Renal pelvis (tissue), 1 donor: ENCODE measurements at regions not wholly inside any gene's neighbourhood (a gene's known extent, or its start where the extent isn't known, plus 50 kb on each side); places are given as distances from the start of the nearest gene placed in this dataset.

Experiments used
- DNase-seq: peaks from one replicate; pipeline ENCODE4 v3.0.0-alpha.2; 2013

DNA sequence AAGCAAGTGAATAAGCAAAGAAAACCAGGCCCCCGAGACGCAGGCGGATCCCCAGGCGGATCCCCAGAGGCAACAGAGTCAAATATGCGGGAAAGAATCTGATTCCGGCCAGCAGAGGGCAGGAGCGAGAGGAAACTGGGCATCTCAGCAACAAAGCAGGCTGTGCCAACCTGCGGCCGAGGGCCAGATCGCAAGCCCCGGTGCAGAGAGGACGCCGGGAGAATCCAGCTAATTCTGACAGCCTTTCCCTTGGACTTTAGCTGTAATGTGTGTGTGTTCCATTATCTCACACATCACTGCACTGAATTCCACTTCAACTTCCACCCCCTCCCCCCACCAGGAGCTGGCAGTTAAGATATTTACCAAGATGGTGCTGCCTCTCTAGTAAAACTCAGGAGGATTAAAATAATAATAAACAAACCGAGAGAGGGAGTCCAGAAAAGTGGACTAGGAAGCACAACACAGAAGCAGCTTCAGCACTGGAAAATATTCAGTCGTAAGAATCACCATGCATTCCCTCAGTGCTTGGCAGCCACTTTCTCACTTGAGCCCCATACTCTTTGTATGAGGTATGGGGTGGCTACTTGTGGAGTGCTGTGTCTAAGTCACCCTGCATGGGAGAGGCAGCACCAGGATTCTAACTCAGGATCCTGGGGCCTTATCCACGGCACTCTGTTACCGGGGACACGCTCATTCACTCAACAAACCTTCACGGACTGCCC, 66.2 kb upstream of the SNX9 start:
- DNase-seq, result peak; percentile 84

DNA sequence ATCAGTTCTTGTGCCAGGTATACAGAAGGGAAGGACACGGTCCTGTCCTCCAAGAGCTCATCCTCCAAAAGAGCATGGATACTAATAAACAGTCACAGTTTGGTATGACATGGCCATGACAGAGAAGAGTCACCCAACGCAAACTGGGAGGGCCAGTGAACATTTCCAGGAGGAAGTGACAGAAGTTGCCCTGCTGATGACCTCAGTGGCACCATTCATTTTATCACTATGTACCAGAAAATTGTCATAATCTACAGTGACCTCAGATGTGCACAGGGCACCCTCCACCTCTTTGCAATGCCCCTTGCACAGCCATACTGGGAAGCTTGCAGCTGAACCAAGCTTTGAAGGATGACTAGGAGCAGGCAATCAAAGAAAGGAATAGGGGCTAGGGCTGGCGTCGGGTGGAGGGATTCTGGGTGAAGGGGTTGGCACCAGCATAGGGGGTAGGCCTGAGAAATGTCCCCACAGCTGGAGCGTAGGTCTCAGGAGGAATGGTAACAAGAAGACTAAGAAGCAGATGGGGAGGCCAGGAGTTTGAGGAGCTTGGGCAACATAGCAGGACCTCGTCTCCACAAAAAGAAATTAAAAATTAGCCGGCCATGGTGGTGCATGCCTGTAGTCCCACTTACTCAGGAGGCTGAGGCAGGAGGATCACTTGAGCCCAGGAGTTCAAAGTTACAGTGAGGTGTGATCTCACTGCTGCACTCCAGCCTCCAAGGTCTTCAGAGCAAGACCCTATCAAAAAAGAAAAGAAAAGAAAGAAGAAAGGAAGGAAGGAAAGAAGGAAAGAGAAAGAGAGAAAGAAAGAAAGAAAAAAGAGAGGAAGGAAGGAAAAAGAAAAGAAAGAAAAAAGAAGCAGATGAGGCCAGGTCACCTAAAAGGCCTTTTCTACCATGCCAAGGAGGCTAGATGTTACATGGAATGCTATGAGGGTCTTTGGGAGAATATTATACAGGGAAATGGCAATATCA, 65.3 kb upstream of the SNX9 start:
- DNase-seq, result no peak

DNA sequence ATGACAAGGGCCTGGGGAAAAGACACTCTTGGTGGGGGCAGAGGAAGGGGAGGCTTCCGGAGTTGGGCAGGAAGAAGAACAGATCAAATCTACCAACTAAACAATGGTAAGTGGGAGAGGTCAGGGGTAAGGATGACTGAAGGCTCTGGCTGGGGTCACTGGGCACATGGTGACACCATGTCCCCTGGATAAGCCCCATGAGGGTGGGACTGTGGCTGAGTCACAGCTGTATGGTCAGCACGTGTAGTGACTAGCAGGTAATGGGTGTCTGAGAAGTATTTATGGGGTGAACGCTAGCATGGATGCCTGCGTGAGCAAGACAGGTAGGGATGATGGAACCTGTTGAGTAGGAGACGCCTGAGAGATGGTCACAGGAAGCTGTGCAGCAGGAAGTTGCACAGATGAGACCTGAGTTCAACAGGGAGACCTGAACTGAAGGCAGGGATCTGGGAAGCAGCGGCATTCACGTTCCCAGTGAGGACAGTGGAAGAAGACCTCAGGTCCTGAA, 64.5 kb upstream of the SNX9 start:
- DNase-seq, result no peak

DNA sequence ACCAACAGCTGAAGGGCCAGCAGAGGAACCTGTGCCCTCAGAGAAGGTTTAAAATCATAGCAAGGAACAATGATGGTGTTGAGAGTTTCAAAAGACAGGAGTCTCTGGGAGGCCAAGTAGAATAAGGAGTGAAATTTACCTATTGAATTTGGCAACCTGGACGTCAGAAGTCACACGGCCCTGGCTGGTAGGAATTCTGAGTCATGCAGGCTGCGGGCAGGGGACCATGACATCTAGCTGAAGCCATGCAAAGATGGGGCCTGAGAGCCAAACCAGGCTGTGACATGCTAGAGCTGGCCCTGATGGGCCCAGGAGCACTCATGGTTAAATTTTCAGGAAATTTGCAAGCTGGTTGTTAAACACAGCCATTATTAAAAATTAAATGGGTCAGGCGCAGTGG, 64.0 kb upstream of the SNX9 start:
- DNase-seq, result no peak

DNA sequence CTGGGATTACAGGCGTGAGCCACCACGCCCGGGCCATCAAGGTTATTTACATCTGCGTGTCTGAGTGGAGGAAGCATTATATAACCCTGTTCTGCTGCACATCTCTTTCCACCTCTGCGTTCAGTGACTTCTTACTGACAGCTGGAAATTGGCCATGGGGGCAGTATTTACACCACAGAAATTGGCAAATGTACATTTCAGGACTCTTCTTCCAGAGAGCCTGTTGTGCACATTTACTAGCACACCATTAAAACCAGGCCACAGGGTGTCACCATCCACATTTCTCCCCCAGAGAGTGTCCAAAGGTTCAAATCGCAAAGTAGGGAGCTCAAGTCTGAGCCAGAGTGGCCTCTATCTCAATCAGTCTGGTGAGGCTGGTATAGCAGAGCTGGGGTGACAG, 62.9 kb upstream of the SNX9 start:
- no peak for DNase-seq

DNA sequence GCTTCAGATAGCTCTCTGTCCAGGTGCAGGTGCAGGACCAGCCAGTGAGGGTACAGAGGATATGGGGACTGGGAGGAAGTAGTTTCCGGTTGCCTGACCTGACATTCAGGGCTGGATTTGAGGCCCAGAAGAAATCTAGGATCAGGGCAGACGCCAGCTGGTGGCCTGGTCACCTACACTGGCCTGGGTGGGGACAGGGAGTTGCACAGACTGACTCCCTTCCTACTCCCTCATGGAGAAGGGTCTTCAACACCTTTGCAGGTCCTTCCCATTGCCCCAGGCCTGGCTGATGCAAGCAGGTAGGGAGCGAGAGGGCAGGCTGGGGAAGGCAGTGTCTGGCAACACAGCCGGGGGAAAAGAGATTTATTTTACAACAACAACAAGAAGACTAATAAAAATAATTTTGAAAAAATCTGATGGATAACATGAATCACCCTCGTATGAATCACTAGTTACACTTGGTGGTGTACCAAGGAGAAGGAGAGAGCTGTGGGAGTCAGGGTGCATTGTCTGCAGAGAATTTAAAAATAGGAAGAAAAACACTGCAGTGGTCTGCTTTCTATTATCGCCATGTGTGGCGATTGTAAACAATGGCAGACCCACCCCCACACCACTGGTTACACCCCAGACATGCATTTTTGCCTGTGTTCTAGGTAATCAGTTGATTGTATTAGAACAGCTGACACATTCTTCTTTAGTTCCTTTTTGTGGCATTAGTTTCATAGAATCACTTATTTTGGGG, 62.3 kb upstream of the SNX9 start:
- no peak for DNase-seq

DNA sequence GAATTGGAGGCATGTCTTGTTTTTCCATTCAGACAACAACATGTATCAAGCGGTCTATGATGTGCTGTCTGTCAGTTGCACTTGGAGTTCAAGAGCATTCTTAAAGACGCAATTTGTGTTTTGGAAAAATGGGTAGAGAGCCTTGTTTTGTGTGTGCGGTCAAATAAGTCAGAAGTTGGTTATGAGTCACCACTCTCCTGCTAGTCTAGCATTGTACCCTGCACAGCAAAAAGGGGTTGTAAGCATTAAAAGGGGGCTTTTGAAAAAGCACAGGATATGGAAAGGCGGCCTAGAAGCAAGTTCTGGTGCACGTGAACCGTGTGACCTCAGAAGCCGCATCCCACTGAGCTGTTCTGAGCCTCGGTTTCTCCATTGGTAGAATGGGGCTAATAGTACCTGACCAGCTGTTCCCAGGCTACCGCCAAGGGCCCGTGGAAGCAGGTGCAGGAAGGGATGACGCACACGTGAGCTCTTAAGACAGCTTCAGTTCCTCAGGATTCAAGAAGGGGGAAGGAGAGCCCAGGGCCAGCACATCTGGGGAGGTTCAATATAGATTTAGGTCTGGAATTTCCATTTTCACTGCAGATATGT, 61.6 kb upstream of the SNX9 start:
- DNase-seq, result no peak

DNA sequence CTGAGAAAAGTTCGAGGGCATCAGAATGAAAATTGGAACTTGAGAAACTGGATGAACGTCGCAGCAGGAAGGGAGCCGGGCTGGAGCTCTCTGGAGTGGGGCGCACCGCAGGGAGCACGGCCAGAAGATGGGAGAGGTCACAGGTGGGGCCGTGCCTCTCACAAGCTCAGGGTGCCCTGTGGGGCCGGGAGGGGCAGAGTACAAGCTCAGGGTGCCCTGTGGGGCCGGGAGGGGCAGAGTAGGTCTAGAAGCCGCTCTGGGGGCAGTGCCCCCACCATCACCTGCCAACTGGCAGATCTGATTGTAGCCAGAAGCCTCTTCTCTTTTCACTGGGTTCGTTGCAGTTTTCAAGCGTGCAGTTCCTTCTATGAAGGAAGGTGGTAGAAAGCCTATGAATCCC, 61.1 kb upstream of the SNX9 start:
- DNase-seq, result no peak

DNA sequence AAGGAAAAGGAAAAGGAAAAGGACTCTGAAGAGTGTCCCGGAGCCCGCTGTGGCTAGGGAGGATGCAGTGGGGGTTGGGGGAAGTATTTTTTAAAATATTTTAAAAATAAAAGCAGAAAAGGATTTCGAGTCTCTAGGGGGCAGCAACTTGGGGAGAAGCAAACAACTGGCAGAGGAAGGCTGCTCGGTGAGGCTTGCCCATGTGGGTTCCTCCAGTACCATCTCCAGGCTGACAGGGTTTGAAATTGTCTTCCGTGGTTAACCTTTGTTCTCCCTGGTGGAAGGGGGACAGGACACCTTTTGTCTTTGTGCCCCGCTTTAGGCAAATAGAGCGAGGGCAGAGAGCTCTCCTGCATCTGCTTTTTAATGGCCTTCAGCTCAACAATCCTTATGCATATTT, 60.4 kb upstream of the SNX9 start:
- no peak for DNase-seq

DNA sequence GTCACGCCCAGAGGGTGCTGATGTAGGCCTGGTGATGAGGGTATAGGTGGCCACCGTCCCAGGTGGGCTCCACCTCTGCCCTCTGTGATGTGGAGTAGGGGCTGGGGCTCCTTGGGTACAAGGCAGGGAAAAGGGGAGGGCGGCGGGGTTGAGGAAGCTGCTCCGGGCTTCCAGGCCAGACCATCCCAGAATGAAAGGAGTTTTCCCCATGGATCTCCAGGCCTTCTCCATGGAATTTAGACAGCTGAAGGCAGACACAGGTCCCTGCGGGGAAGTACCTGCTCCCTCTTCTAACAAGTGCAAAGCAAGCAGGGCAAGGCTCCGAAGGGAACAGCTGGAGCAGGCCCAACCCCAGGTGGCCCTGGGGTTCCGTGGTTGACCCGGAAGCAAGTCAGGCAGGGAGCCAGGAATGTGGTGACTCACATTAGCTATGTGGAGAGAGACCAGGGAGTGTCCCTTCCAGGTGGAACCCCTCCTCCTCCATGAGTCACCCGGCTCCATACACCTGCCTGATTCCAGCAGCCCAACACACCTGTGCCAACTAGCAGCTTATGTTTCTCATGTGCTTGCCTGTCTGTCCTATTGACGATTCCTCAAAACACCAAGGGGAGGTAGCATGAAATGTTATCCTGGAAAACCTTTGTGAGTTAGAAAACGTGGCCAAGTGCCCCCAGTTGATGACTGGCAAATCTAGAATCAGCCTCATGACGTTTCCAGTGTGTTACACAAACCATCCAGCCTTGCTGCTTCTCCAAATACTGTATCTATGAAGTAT, 59.7 kb upstream of the SNX9 start:
- peak; percentile 71 for DNase-seq

DNA sequence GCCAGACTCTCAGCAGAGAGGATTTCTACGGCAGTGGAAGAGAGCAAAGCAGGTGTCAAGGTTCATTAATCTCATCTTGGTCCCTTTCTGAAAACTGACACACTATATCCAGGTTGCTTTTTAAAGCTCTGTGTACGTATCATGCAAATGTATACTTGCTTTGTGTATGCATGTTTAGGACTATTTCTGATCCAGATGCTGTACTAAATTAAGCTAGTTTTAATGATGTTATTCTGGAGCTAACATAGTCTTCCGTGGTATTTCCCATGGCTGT, 59.2 kb upstream of the SNX9 start:
- no peak for DNase-seq

DNA sequence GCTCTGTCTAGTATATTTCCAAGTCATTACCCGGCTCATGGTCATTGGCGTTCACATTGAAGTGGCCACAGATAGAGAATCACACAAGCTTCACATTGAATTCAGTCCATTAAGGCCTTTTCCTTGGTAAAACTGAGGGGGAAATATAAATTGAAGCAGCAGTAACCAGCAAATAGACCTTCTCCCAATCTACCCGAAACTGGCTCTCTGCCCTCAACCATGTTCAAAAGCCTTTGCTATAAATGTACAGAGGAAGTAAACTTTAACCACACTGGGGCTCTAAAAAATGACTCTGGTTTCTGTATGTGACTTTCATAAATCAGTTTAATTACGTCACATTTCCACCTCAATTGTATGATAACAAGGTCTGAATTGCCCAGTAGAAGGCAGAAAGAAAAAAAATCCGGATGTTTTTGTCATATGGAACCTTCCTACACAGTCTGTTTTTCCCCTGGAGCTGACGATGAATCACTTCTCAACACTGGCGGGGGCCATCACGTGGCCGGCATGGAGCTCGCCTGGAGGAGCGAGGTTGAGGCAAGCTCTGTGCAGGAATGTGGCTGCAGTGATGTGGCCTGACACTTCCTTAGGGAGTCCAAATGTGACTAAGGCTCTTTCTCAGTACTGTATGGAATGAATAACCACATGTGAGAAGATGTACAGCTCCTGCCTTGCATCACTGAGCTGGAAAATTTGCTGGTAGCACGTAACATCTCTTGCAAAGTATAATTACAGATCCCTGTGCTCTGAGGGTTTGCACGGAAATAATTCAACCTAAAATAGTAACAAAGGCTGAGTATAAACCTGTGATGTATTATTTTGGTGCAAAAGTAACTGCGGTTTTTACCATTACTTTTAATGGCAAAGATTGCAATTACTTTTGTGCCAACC, 58.6 kb upstream of the SNX9 start:
- DNase-seq, result peak; percentile 85

DNA sequence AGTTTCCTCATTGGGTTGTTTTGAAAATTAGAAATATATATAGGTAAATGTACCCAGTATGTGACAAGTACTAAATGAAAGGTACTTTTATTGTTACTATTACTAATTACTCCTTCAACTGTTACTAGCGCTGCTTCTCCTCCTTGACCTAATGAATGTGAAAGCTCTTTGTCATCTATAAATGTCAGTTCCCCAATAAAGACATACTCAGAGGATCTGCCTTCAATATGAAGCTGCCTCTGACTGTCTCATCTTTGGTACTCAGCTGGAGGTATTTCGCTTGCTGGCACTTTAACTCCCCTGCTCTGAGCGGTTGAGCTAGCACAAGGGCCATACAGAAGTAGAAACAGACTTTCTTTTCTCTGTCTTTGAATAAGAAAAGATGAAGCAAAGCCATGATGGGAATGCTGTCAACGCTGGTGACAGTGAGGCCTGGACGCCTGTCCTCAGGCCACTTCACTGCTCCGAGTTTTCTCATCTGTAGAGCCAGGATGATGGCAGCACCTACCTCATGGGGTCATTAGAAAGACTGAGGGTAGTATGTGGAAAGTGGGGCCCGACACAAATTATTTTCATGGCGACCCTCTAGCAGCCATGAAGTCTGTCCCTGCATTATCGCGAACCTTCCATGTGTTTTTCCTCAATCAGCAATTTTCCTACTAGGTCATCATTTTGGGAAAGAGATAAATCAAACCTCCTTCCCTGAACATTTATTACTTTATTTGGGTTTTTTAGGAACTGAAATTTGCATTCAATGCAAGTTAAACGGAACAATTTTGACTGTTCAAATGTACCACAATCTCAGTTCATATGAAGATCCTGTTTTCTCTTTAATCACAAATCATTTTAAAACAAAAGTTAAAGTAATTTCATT, 55.9 kb upstream of the SNX9 start:
- DNase-seq, result no peak

DNA sequence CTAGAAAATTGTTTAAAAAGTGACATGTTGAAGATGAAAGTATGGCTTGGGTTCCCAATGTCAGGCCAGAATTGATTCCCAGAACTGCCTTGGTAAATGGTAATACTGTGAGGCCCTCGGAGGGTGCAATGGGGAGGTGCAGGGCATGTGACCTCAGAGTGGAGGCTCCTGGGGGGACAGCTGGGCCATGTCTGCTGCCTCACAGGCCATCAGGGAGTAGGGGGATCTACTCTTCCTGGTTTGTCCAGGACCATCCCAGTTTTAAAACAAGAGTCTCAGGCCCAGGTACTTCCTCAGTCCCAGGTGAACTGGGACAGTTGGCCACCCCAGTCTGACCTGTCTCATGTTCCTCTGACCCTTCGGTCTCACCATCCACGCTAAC, 55.3 kb upstream of the SNX9 start:
- DNase-seq, result no peak

DNA sequence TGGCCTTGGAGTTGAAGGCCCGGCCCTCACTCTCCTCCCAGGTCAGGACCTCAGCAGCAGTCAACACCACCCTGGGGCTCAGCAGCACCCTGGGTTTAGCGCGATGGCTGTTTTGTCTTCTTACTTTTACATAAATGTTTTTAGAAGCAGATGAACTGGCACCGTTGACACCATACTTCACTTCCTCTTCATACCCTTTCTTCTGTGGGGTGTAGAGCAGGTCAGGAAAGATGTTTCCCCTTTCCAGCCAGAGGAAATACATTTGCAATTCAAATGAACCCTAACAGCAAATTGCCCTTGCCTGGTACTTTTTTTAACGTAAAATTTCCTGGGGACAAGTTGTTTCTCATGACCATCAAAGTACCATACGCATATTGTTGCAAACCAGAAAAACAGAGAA, 54.7 kb upstream of the SNX9 start:
- DNase-seq, result no peak

DNA sequence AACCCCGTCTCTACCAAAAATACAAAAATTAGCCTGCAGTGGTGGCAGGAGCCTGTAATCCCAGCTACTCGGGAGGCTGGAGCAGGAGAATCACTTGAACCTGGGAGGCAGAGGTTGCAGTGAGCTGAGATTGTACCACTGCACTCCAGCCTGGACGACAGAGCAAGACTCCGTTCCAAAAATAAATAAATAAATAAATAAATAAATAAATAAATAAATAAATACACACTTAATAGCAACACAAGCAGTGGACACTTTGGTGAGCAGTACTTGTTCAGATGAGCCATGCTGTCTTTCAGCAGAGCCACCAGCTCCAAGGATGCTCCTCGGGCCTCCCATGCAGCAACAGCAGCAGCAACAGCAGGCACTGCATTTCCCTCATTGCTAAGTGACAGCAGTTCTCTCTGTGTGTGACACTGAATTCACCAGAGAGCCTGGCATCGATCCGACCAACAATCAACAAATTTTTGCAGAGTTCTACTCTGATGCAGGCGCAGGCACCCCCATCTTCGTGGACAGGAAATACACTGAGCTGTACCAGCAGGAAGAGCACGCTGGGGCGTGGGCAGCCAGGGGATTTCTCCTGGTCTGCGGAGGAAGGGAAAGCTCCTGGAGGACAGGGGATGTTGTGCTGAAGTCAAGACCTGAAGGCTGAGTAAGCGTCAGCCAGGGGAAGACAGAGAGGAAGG, 54.0 kb upstream of the SNX9 start:
- no peak for DNase-seq

DNA sequence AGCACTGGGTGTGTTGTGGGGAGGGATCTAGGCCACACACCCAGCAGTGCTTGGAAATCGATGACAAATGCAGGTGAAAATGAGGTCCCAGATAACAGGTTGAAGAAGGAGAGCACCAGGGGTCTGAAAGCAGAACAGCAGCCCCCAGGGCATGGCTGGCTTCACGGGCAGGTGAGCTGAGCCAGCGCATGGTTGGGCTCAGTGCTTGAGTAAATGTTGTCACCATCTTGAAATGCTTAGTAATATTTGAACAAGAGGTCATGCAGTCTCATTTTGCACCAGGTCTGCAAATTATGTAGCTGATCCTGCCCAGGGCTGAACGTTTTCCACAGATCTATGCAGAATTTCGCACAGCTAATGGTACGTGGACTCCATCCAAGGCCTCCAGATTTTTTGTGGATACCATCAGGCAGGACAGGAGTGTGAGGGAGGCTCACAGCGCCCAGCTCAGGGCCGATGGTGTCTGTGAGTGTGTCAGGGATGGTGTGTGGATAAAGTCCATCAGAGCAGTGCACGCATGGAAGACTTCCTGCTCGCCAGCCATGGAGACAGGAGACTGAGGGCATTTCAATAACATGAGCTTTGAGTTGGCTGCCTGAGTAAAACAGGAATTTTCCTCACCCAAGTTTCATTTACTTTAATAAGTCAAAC, 53.1 kb upstream of the SNX9 start:
- DNase-seq, result no peak

DNA sequence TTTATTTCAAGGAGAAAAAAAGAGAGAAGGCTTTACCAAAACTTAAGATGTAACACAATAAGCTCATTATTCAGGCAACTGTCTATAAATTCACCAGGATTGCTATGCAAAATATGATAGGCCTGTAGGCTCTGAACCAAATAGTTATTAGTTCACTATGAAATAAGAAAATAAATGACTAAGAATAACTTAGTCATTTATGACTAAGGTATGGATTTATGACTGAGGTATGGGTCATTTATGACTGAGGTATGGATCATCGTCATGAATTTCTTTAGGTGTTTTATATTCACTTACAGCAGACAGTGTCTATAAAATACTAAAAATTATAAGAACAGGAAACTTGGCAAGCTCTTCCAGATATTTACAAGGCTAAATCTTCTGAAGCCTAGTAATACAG, 52.1 kb upstream of the SNX9 start:
- DNase-seq, result no peak
